Adrenal gland (tissue), 9 donors: ENCODE measurements at regions not wholly inside any gene's neighbourhood (a gene's known extent, or its start where the extent isn't known, plus 50 kb on each side); places are given as distances from the start of the nearest gene placed in this dataset.

ENCODE experiments used
- DNase-seq, 7 donors: peaks; one replicate each; pipeline ENCODE4 v3.0.0-alpha.2; 2019 to 2020
- H3K27ac ChIP-seq, 5 donors: fragments of 200-600 bp; sonication (generic) in 4 of 5; 1 replicate in 3 of 5; 2 replicates in 2 of 5; pipeline versions ENCODE4 v1.5.1 to v1.8.0; 2016 to 2020; ENCODE audit warnings: mild to moderate bottlenecking in 1 of 5
- H3K27me3 ChIP-seq: fragments of 200-600 bp; 2 replicates; pipeline ENCODE4 v1.8.0; 2021
- H3K36me3 ChIP-seq, 2 donors: fragments of 200-600 bp; replicated peaks in 1 of 2; 1 replicate in 1 of 2; 2 replicates in 1 of 2; pipeline versions ENCODE4 v1.5.1 to v1.8.0; 2018 to 2022
- H3K4me1 ChIP-seq, 2 donors: fragments of 200-600 bp; replicated peaks in 1 of 2; 1 replicate in 1 of 2; 2 replicates in 1 of 2; pipeline versions ENCODE4 v1.5.1 to v1.8.0; 2018 to 2021
- H3K4me3 ChIP-seq, 4 donors: fragments of 200-600 bp; sonication (generic) in 3 of 4; one replicate each; pipeline ENCODE4 v1.5.1; 2016 to 2018
- H3K9me3 ChIP-seq, 3 donors: fragments of 200-600 bp; sonication (generic) in 1 of 3; replicated peaks in 1 of 3; 1 replicate in 2 of 3; 2 replicates in 1 of 3; pipeline versions ENCODE4 v1.5.1 to v1.8.0; 2016 to 2021
- CTCF ChIP-seq, 6 experiments: fragments of 450-650 bp in 4 of 6; fragments of 200-600 bp in 2 of 6; sonication (generic) in 1 of 6; IDR thresholded peaks; 1 replicate in 5 of 6; 2 replicates in 1 of 6; pipeline versions ENCODE4 v1.5.1 to v1.8.0; 2016 to 2021; ENCODE audit warnings: antibody characterized with exemption in 6 of 6, mild to moderate bottlenecking in 2 of 6, moderate library complexity in 1 of 6
- POLR2A ChIP-seq, 2 donors: fragments of 450-650 bp; IDR thresholded peaks; one replicate each; pipeline ENCODE4 v1.6.1; 2017; ENCODE audit warnings: antibody characterized with exemption in 2 of 2, mild to moderate bottlenecking in 2 of 2, moderate library complexity in 1 of 2
- WGBS, 4 donors: extraction: QIAGEN DNeasy Blood & Tissue Kit in 2 of 4; methylation state at CpG; one replicate each; pipeline versions ENCODE4 v1.1.5 to v1.1.7; 2013 to 2017; 5-methylcytosine and 5-hydroxymethylcytosine counted together
- intact Hi-C, 2 donors: fragments of 100-400 bp; cut with DNase I; formaldehyde crosslinking; loops; one replicate each; pipeline versions ENCODE4 v1.14.1 to v1.15.0; 2022 to 2023
- donor health status: healthy with polysubstance abuse.
- donor health status: Bipolar disorder and iron deficiency.
- donor health status: DM: yes; HTN: yes; CAD: no.
- donor health status: DM: no; HTN: no; CAD: no.
- donor health status: DM: no; HTN: no; CAD: no.

- no peaks in the 10 kb centered on the region for H3K27me3 ChIP-seq
- intact Hi-C loops = no loop called here
- H3K27ac ChIP-seq = no peak overlapping the region
- no peak for DNase-seq
- H3K36me3 ChIP-seq = no peaks in the 10 kb centered on the region
- TF ChIP-seq POLR2A (IDR thresholded peaks at IDR 0.05) = no peak
- no peak for TF ChIP-seq CTCF (IDR thresholded peaks at IDR 0.05)
- H3K4me3 ChIP-seq = no peak overlapping the region
- H3K4me1 ChIP-seq = no peaks in the 10 kb centered on the region
- H3K9me3 ChIP-seq = peaks cover 0 to 7% (median 0%) of the 10 kb centered on the region in 3 donors
These were observed 331.0 kb downstream of the HAO1 start for GRCh38 chr20:7609251-7609650.

GRCh38 chr20:7610681-7611080 is 329.6 kb downstream of the HAO1 start:
- no peak for TF ChIP-seq POLR2A (IDR thresholded peaks at IDR 0.05)
- Histone ChIP-seq H3K9me3 (peaks cover 0 to 7% (median 0%) of the 10 kb centered on the region in 3 donors), H3K4me3 (no peak overlapping the region), H3K36me3 (no peaks in the 10 kb centered on the region), H3K27ac (no peak overlapping the region), H3K27me3 (no peaks in the 10 kb centered on the region), H3K4me1 (no peaks in the 10 kb centered on the region)
- intact Hi-C loops = no loop called here
- DNase-seq = no peak
- 54 to 65% (median 60%) methylated on average over 4 of the region's 4 CpGs for WGBS, 4 donors

- intact Hi-C loops = no loop called here
- 55 to 68% (median 63%) methylated on average over 2 of the region's 2 CpGs for WGBS, 4 donors
- no peak for DNase-seq
- no peaks in the 10 kb centered on the region for H3K4me1 ChIP-seq
- no peak overlapping the region for H3K4me3 ChIP-seq
- H3K27me3 ChIP-seq = no peaks in the 10 kb centered on the region
- no peak overlapping the region for H3K27ac ChIP-seq
- TF ChIP-seq POLR2A (IDR thresholded peaks at IDR 0.05) (no peak), CTCF (IDR thresholded peaks at IDR 0.05) (no peak)
- peaks cover 0 to 7% (median 0%) of the 10 kb centered on the region in 3 donors for H3K9me3 ChIP-seq
- H3K36me3 ChIP-seq = no peaks in the 10 kb centered on the region
These were observed 322.5 kb downstream of the HAO1 start for GRCh38 chr20:7617797-7618196.

- 84 to 94% (median 89%) methylated on average over 10 to 28 of the region's 28 CpGs for WGBS, 4 donors
- Histone ChIP-seq H3K9me3 (no peaks in the 10 kb centered on the region), H3K27me3 (no peaks in the 10 kb centered on the region), H3K4me3 (no peak overlapping the region), H3K36me3 (no peaks in the 10 kb centered on the region), H3K4me1 (no peaks in the 10 kb centered on the region), H3K27ac (no peak overlapping the region)
- TF ChIP-seq CTCF (IDR thresholded peaks at IDR 0.05) (no peak), POLR2A (IDR thresholded peaks at IDR 0.05) (no peak)
- intact Hi-C loops = no loop called here
- DNase-seq = no peak
These were observed 317.8 kb downstream of the HAO1 start for GRCh38 chr20:7622399-7622961.

GRCh38 chr20:7624886-7625285 is 315.4 kb downstream of the HAO1 start:
- no peak overlapping the region for H3K27ac ChIP-seq
- no peaks in the 10 kb centered on the region for H3K4me1 ChIP-seq
- no peaks in the 10 kb centered on the region for H3K36me3 ChIP-seq
- no peaks in the 10 kb centered on the region for H3K27me3 ChIP-seq
- H3K4me3 ChIP-seq = no peak overlapping the region
- intact Hi-C loops = no loop called here
- 68 to 84% (median 73%) methylated on average over 5 of the region's 5 CpGs for WGBS, 4 donors
- no peaks in the 10 kb centered on the region for H3K9me3 ChIP-seq
- no peak for DNase-seq
- TF ChIP-seq CTCF (IDR thresholded peaks at IDR 0.05) (no peak), POLR2A (IDR thresholded peaks at IDR 0.05) (no peak)
